ENCODE measurements at regions not wholly inside any gene's neighbourhood (a gene's known extent, or its start where the extent isn't known, plus 50 kb on each side); places are given as distances from the start of the nearest gene placed in this dataset.
A peak's percentile ranks its signal among the peaks of the same experiment; 100 is the strongest.
"Not testable (repeated sequence)": the region's sequence is repeated elsewhere in the genome, so short reads cannot be mapped to it uniquely, and the experiment has no call there.

DNA sequence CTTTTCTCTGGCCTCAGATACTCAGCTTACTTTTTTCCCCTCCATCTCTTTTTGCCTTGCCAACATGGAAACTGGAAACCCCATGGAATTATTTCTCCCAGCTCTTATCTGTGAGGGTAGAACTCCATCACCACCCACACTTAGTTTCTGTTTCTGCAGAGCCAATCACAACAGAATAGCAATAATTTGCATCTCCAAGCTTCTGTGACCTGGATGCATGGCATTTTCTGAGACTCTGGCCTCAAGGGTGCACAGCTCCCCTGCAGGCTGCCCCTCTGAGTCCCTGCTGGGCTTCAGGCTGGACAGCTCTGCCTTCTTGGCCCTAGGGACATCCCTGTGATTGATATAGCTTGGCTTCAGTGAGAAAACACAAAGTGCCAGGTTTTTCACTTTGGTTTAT, 316.5 kb upstream of the FZD8 start:
- DNase-seq: not testable (repeated sequence)

DNA sequence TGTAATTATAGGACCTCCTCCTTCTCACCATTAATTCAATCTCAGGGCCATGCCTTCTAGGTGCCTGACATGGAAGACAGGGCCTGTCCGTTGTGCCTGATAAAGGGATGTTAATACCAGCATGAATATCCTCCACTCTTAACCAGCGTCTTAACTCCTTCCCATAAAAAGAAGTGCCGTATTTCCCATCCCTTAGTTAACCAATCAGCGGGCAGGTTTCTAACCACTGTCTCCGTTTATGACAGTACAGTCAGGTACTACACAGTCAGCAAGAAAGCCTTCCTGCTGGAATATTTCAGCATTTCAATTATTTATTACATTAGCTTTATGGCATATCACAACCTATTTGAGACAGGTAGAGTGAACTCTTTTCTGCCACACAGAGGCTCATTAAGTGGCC, 308.6 kb upstream of the FZD8 start:
- DNase-seq: no peak

DNA sequence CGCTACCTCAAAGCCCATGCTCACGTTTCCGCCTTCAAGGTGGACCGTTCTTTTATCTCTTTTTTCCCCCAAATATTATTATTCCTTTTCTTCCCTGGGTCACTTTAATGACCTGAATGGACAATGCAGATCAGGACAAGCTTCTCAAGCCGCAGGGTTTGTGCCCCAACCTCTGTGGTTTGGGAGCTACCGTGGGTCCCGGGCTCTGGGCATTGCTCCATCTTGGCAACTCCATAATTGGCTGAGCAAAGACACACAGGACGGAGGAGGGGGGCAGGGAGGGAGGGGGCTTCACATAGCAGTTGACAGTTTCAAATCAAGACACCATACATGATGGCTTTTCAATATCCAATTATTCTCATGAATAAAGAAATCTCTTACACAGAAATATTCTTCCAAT, 308.1 kb upstream of the FZD8 start:
- no peak for DNase-seq

DNA sequence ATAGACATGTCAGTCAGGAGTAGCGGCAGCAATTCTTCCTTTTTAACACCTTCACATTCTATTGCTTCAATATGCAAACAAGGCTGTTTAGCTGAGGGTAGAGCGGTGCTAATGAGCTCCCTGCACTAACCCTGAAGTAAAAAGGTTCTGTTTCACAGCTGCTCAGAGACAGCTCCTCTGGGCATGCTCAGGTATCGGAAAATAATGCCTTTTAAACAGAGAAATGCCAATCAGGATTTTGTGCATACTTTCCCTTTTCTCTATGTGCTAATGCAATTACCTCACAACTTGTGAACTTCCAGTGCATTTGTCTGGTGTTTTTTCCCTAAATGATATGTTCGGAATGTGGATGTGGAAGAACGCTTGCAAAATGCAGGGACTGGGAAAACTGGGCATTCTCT, 307.7 kb upstream of the FZD8 start:
- DNase-seq: no peak

DNA sequence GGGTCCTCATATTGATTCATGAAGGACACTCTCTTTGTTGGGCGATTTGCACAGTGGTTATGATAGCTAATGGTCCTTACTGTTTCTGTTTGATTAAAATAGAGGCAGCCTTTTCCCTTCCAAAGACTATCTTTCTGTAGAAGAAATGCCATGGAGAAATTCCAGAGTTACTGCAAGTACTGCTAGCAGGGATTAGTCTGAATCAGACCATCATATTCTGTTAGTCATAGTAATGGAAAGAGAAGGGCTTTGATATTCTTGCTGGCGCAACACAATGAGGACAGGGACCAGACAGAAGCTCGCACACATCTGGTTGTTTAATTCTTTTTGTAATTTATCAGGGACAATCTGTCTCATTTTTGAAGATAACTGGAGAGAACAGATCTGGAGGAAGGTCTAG, 304.5 kb upstream of the FZD8 start:
- no peak for DNase-seq

DNA sequence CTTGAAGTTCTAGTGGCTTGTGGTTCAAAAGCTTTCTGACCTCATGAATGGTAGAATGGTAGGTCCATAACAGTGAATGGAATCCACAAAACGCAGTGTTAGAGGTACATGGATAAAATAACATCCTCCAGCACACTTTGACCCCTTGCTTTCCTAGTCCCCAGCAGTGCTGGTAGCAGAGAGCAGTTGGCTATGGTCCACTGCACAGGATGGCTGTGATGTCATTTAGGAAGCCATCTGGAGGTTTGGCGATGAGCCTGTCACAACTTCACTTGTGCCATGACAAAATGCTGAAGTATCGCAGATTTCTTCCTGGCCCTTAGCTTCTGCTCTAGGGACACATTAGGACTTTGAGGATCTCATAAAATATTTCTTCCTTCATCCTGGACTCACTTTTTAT, 300.0 kb upstream of the FZD8 start:
- DNase-seq: no peak

DNA sequence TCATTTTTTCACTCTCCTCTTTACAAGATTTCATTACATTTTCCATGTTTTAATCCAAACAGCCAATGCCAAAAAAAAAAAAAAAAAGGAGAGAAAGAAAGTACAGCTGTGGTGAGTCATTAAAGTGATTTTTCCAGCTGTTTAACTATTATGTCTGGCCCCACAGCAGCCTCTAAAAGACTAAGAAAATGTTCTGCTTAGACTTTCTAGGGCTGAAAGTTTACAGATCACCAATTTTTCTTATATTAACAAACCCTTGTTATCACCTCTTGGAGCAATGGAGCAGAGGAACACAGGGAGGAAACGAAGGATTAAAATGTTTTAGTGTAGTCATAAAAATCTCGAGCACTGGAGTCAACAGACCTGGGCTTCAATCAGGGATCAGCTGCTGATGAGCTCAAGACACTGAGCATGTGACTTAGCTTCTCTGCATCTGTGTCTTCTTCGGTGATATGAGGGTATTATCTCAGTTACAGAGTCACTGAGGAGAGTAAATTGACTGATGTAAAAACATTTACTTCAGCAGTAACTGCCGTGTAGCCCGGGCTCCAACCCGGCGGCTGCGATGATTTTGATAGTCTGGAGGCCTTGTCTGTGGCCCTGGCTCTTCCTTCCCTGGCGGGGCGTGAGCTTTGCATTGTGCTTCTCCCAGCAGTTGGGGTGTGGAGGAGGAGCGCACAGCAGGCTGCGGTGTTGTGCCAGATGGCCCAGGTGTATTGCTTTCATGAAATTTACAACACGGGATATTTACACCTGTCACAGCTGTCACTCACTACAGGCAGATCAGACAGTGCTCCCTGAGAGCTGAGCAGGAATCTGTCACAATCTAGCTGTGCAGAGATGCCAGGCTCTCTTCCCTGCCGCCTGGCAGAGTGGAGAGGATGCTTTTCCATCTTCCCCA, 298.3 kb upstream of the FZD8 start:
- DNase-seq: no peak

DNA sequence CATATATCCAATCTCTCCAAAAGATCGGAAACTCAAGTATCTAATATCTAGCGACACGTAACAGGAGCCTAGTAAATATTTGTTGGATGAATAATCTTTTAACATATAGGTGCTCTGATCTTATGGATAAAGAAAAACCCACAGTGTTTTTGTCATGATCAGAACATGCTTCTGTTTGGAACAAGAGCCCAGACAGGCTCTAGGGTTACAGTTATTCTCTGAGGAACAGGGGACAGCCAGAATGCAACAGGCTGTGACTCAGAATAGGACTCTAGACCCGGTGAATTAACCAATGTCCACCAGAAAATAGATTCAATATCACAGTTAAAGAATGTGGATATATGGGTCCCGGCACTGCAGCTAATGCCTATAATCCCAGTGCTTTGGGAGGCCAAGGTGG, 296.1 kb upstream of the FZD8 start:
- no peak for DNase-seq

DNA sequence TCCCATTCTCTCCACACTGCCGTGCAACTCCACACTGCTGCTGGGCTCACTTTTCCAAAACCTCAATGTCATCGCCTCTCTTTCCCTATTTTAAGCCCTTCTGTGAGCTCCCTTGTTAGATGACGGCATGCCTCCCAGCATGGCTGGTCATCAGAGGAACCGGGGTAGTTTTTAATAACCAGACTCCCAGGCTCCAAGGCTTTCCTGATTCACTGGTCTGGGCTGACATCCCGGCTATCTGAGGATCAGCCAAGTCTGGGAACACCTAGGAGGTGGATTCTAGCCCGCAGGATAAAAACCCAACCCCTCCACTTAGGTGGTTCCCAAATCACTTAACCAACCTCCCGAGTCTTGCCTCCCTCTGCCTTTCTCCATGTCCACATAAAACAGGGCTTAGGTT, 295.4 kb upstream of the FZD8 start:
- no peak for DNase-seq

DNA sequence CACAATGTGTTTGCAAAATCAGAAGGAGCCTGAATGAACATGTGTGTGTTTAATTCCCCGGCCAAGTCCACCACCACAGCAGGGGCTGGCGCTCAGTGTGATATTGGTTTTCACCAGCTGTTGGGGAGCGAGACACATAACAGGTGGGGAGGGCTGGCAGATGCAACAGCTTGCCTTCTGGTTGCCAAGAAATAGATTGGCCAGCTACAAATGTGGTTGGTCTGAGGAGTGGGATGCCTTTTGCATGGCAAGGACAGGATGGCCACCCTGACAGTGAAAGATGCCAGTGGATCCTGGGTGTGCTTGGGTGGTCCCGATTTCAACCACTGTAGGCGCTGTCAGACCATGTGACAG, 292.5 kb upstream of the FZD8 start:
- no peak for DNase-seq

DNA sequence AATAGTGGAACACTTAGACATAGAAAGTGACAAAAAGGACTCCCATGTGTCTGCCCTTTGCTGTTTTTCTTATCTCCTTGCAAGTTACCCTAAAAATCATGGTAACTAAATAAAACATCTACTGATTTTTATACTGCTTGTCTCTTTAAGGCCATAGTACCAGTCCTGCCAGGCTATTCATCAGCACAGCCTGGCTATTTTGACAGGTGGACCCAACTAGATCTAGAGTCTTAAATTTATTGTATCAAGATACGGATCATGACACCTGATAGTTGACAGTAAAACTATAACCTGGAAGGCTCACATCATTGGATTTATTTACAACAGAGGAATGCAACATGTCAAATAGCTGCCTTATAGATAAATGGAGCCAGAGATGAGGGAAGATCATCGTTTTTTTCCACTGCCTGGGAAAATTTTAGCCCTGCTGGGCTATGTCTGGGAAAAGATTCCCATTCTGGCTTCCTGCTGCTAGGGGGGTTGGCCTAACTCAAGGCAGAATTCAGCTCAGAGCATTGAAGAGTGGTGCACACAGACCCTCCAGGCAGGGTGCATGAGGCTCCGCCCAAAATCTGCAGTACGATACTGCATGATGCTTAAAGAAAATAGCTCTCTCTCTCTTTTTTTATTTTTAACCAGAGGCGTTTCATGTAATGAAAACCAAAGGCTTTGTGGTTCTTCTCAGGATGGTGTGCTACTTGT, 292.0 kb upstream of the FZD8 start:
- no peak for DNase-seq

DNA sequence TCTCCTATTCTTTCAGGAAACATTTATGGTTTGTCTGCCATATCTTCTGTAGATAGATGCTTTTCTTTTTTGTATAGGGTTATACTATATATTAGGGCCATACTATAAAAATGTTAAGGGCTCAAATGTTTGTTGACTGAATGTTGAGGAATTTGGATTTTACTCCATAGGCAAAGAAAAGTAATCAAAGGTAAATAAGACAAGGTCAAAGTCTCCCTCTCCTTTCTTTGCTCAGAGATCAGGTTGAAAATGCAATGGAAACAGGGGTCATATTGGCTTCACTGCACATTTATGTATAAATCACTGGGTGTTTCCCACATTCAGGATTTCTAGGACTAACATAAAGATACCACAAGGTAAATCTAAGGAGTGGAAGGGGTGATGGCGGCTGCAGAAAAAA, 291.4 kb upstream of the FZD8 start:
- DNase-seq: no peak

DNA sequence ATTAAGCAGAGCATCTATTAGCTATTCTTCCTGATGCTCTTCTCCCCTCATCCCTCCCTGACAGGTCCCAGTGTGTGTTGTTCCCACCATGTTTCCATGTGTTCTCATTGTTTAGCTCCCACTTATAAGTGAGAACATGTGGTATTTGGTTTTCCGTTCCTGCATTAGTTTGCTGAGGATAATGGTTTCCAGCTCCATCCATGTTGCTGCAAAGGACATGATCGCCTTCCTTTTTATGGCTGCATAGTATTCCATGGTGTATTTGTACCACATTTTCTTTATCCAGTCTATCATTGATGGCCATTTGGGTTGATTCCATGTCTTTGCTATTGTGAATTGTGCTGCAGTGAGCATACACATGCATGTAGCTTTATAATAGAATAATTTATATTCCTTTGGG, 287.9 kb upstream of the FZD8 start:
- DNase-seq: not testable (repeated sequence)

DNA sequence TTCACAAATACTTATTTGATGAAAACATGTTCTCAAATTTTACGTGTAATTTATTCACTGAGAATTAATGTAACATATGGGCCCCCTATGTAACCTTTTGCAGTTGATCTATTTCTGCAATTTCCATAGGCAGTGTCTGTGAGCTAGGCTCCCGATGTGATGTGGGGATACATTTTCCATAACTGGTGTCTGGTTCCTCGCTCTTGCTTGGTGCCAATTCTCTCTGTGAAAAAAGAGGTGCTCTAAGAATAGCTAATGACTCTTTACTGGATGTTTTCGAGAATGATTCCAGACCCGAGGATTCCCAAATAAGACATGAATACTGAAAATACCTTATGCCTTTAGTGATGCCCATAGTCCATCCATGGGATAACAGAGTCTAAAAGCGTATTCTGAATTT, 286.7 kb upstream of the FZD8 start:
- no peak for DNase-seq

DNA sequence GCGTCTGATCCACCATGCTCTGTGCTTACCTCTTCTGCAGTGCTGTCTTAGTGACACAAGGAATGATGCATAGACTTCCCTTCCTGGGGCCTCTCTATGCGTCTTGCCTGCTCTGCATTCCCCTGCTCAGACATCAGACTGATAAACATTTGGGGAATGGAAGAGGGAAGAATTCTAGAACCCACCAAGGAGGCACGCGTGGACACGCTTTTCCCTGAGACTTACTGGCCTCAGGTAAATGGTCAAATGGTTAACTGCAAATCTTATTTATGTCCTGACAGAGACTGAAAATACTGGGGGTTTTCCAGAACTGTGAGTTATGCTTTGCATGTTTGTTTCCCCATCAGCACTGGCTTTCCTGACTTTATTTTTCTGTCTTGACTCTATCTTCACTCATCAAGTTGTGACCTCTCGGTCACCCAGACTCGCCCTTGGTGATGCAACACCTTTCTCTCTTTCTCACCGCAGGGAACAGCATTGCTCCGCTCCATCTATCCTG, 285.9 kb upstream of the FZD8 start:
- DNase-seq: no peak

DNA sequence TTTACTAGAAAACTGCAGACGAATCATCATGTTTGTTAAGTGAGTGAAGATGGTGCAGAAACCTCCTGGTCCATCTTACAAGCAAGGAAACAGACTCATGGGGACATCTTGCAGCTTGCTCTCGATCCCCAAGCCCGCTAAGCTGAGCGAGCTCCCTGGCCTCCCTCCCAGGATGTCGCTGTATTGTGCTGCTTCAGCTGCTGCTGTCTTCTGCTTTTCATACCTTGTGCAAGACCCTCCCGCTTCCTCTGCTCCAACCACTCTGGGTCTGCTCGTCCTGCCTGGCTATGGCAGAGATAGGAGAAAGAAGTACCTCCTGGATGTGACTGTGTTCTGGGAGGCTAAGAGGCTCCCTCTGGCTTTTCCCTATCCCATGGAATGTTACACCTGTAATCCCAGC, 285.2 kb upstream of the FZD8 start:
- no peak for DNase-seq

DNA sequence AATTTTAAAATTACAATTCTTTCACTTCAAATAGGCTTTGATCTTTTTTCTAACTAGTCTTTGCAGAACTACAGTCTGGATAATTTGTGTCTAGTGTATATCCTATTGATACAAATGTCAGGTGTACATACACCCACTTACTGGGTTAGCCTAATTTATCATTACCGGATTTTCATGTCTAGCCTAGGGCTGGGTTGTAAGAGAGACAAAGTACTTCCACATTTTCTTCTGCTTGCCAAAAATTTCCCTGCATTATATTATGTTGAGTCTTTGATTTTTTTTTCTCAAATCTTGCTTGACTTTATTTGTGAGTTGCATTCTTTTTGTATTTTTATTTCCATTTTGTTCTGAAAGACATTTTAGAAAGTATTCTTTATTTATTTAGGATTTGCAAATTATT, 284.8 kb upstream of the FZD8 start:
- no peak for DNase-seq

DNA sequence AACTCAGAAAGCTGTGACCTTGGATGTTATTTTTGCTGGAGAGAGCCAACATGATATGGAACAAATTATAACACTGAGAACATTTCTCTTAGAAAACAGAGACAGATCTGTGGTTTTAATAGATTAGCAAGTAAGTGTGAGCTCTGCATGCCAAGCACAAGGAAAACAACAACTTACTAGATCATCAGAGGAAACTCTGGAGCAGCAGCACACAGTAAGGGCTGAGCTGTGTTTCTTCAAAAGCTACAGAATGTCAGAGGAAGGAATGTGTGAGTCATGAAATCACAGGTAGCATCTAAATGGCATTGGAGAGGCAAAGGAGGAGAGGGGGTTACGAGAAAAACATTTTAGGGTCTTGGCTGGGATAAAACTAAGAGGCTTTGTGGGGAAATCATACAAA, 283.4 kb upstream of the FZD8 start:
- peak; percentile 22 for DNase-seq

DNA sequence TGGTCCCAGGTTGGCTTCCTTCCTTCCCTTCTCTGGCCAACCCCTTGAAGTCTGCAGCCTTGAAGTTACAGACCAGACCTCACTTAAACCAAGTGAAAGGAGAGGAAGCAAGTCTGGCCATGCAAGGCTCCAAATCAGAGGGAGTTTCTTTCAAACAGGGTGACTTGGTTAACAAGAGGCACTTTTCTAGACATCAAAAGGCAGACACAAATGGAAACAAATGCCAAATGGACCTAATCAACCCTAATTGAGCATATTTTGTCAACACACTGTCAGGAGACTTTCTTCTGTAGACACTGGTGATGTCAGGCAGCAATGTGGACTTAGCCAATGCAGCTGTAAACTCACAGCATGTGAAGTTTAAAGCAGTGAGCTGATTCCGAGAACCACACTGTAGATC, 282.7 kb upstream of the FZD8 start:
- no peak for DNase-seq

DNA sequence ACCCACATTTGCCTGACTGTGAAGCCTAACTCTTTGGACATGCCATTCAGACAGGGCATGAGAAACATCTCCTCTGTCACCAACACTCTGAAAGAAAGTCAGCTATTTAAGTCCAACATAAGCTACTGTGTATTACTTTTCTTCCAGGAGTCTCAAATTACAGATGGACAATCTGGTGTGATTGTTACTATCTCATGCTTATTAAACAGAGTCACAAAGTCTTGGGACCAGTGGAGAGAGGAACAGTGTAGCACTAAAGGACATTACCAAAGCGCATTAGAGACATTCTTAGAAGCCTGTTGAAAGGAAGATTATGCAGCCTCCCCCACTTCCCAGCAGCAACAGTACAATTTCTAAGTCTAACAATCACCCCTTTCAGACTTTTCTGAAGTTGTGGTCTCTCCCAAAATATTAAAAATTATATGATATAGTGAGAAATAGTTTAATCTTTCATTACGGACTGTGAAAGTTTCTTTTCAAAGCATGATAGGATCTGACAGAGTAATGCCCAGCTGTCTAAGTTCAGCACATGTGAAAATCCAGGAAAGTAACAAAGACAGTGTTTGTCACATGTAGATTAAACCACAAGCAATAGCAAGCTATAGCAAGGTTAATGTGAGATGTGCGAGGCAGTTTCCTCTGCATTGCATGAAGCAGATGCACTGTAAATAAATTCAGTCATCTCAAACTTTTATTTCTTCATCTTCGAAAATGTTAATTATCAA, 280.9 kb upstream of the FZD8 start:
- DNase-seq: no peak

DNA sequence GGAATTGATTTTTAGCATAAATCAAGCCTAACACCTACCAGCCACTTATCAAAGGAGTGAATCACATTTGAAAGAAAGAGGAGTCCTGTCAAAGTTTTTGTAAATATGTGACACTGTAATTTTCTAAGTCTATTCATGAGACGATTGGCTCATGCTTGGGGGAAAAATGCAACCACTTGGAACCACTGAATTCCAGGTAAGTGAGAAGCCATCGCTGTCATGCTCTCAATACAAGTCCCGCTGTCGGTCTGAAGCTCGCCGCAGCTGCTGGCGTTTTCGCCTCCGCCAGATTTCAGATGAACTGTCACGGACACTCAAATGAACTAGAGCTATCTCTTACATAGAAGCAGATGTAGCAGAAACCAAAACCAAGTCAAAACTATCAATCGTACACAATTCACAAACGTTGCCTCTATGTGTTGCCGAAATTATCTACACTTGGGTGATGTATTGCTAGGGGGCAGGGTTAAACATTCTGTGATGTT, 279.8 kb upstream of the FZD8 start:
- DNase-seq: no peak

DNA sequence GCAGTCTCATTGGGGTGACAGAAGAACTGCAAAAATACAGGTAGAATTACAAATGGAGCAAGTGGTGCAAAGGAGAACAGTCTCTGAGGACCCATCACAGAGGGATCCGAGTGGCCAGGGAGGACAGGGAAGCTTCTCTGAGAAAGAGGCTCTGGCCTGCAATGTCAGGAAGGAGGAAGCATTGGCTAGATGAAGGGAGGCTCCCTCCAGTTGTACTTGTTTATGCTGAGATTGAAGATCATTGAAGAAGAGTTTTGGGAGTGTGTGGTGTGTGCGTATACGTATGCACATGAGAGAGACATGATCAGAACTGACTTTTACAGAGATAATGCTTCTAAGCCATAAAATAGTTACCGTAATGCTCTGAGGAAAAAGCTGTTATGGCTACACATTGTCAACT, 274.7 kb upstream of the FZD8 start:
- DNase-seq: peak; percentile 39

DNA sequence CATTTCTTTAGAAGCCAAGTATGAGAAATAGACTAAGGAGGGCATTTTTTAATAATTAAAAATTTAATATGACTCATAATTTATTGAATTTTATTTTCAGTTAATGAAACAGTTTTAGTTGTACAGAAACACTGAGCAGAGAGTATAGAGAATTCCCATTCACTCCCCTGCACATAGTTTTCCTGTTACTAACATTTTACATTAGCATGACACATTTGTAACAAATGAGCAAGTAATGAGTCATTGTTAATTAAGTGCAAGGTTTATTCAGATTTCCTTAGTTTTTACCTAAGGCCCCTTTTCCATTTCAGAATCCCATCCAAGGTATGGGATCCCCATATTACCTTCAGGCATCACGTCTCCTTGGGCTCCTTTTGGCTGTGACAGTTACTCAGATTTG, 271.5 kb upstream of the FZD8 start:
- peak; percentile 82 for DNase-seq
